Pancreas (tissue), 10 donors: ENCODE measurements at regions not wholly inside any gene's neighbourhood (a gene's known extent, or its start where the extent isn't known, plus 50 kb on each side); places are given as distances from the start of the nearest gene placed in this dataset.
A peak's percentile ranks its signal among the peaks of the same experiment; 100 is the strongest.
"Not testable (repeated sequence)": the region's sequence is repeated elsewhere in the genome, so short reads cannot be mapped to it uniquely, and the experiment has no call there.

Source experiments
- ATAC-seq, 4 donors: fragments of 200-7000 bp; cut with Tn5 transposase; one replicate each; pipeline versions ENCODE4 v1.8.0 to v1.9.1; 2020; ENCODE audit warnings: mild to moderate bottlenecking in 4 of 4, moderate library complexity in 4 of 4
- DNase-seq, 6 donors: peaks; one replicate each; pipeline ENCODE4 v3.0.0-alpha.2; 2020
- FAIRE-seq: peaks from 2 replicates; lab custom pipeline; 2012; peaks lifted over from hg19 to GRCh38; lab: Jason Lieb, UNC
- H3K27ac ChIP-seq, 4 donors: fragments of 200-600 bp; sonication (generic); 1 replicate in 3 of 4; 2 replicates in 1 of 4; pipeline versions ENCODE4 v1.5.0 to v1.8.0; 2020
- H3K27me3 ChIP-seq, 4 donors: fragments of 200-600 bp; one replicate each; pipeline ENCODE4 v1.8.0; 2021
- H3K36me3 ChIP-seq, 3 donors: fragments of 200-600 bp; sonication (generic) in 1 of 3; one replicate each; pipeline versions ENCODE4 v1.5.0 to v1.8.0; 2020 to 2021
- H3K4me1 ChIP-seq, 3 donors: fragments of 200-600 bp; one replicate each; pipeline ENCODE4 v1.8.0; 2021
- H3K4me3 ChIP-seq, 4 donors: fragments of 200-600 bp; sonication (generic) in 2 of 4; one replicate each; pipeline versions ENCODE4 v1.5.0 to v1.8.0; 2020 to 2021
- H3K9me3 ChIP-seq, 4 donors: fragments of 200-600 bp; one replicate each; pipeline ENCODE4 v1.8.0; 2021
- CTCF ChIP-seq, 4 donors: fragments of 200-600 bp; sonication (generic) in 3 of 4; IDR thresholded peaks; one replicate each; pipeline versions ENCODE4 v1.5.0 to v1.8.0; 2021; ENCODE audit warnings: antibody characterized with exemption in 4 of 4
- WGBS, 2 donors: extraction: QIAGEN DNeasy Blood & Tissue Kit; methylation state at CpG; one replicate each; pipeline ENCODE4 v1.1.7; 2013; 5-methylcytosine and 5-hydroxymethylcytosine counted together
- intact Hi-C, 3 donors: fragments of 100-400 bp; cut with DNase I; formaldehyde crosslinking; loops; one replicate each; pipeline versions ENCODE4 v1.11.1 to v1.14.2; 2022
- donor health status: healthy with polysubstance abuse.
- donor health status: DM: no; HTN: no; CAD: no; lungs with moderate emphysema.
- donor health status: DM: no; HTN: no; CAD: no.
- donor health status: control.
- donor health status: control.
- donor health status: Bipolar disorder and iron deficiency.
- donor health status: DM: yes; HTN: yes; CAD: no.
- donor health status: DM: no; HTN: no; CAD: no.
- donor health status: DM: no; HTN: no; CAD: no.
- donor health status: DM: yes; HTN: yes; CAD: no.

GRCh38 chr7:114173170-114173890 is 241.3 kb upstream of the FOXP2 start:
- no peaks in the 10 kb centered on the region for H3K36me3 ChIP-seq
- H3K27me3 ChIP-seq: no peaks in the 10 kb centered on the region
- ATAC-seq (no peak), FAIRE-seq (peak; percentile 23), DNase-seq (no peak)
- WGBS, 2 donors: 79 to 88% methylated on average over 3 of the region's 3 CpGs
- intact Hi-C loops: no loop called here
- H3K4me1 ChIP-seq: peaks cover 0 to 6% (median 0%) of the 10 kb centered on the region in 3 donors
- H3K4me3 ChIP-seq: no peak overlapping the region
- H3K9me3 ChIP-seq: no peaks in the 10 kb centered on the region
- H3K27ac ChIP-seq: no peak overlapping the region
- no peak for TF ChIP-seq CTCF (IDR thresholded peaks at IDR 0.05)

- H3K27ac ChIP-seq, H3K27me3 ChIP-seq, FAIRE-seq, intact Hi-C loops, ATAC-seq, H3K4me1 ChIP-seq, DNase-seq, H3K9me3 ChIP-seq, H3K4me3 ChIP-seq, H3K36me3 ChIP-seq: not testable (repeated sequence)
- 87 to 91% methylated on average over 2 of the region's 2 CpGs for WGBS, 2 donors
These were observed 245.2 kb upstream of the FOXP2 start for GRCh38 chr7:114169389-114169788.

- H3K36me3 ChIP-seq: no peaks in the 10 kb centered on the region
- intact Hi-C loops: no loop called here
- DNase-seq: no peak
- no peaks in the 10 kb centered on the region for H3K27me3 ChIP-seq
- no peaks in the 10 kb centered on the region for H3K9me3 ChIP-seq
- H3K4me3 ChIP-seq: no peak overlapping the region
- no peak for ATAC-seq
- H3K27ac ChIP-seq: no peak overlapping the region
- WGBS, 2 donors: 88 to 90% methylated on average over 2 of the region's 2 CpGs
- no peak for FAIRE-seq
- H3K4me1 ChIP-seq: no peaks in the 10 kb centered on the region
- TF ChIP-seq CTCF (IDR thresholded peaks at IDR 0.05): no peak
These were observed 242.1 kb upstream of the PPP1R3A start for GRCh38 chr7:114160925-114161324.

- intact Hi-C loops: no loop called here
- no peaks in the 10 kb centered on the region for H3K9me3 ChIP-seq
- FAIRE-seq (no peak), DNase-seq (no peak), ATAC-seq (no peak)
- H3K4me1 ChIP-seq: no peaks in the 10 kb centered on the region
- no peaks in the 10 kb centered on the region for H3K36me3 ChIP-seq
- no peak for TF ChIP-seq CTCF (IDR thresholded peaks at IDR 0.05)
- no peak overlapping the region for H3K27ac ChIP-seq
- no peaks in the 10 kb centered on the region for H3K27me3 ChIP-seq
- H3K4me3 ChIP-seq: no peak overlapping the region
- WGBS, 2 donors: 89 to 95% methylated on average over 1 of the region's 1 CpG
These were observed 240.0 kb upstream of the PPP1R3A start for GRCh38 chr7:114158854-114159253.

- 76 to 81% methylated on average over 3 of the region's 3 CpGs for WGBS, 2 donors
- no peaks in the 10 kb centered on the region for H3K4me1 ChIP-seq
- no peak for TF ChIP-seq CTCF (IDR thresholded peaks at IDR 0.05)
- no peaks in the 10 kb centered on the region for H3K27me3 ChIP-seq
- H3K4me3 ChIP-seq: no peak overlapping the region
- intact Hi-C loops: no loop called here
- DNase-seq: no peak
- FAIRE-seq: no peak
- no peaks in the 10 kb centered on the region for H3K36me3 ChIP-seq
- no peak overlapping the region for H3K27ac ChIP-seq
- ATAC-seq: no peak
- no peaks in the 10 kb centered on the region for H3K9me3 ChIP-seq
These were observed 239.5 kb upstream of the PPP1R3A start for GRCh38 chr7:114158275-114158674.
